H1 (cell line): ENCODE measurements at regions not wholly inside any gene's neighbourhood (a gene's known extent, or its start where the extent isn't known, plus 50 kb on each side); places are given as distances from the start of the nearest gene placed in this dataset.

Experiments
- CTCF ChIP-seq, 3 experiments: IDR thresholded peaks; 1 replicate in 2 of 3; 2 replicates in 1 of 3; pipeline versions ENCODE4 v1.5.1 to v1.6.1; 2011; ENCODE audit warnings: low read length in 3 of 3, mild to moderate bottlenecking in 3 of 3, inconsistent platforms in 2 of 3, low read depth in 1 of 3, moderate library complexity in 1 of 3; ENCODE audit not compliant: insufficient read depth in 1 of 3; ENCODE audit errors: control extremely low read depth in 1 of 3
- GABPA ChIP-seq: IDR thresholded peaks from 2 replicates; pipeline ENCODE4 v1.6.1; 2011; ENCODE audit warnings: mild to moderate bottlenecking, low read length, moderate library complexity, borderline replicate concordance; ENCODE audit not compliant: insufficient read depth
- POLR2A ChIP-seq, 2 experiments: IDR thresholded peaks; 1 replicate in 1 of 2; 2 replicates in 1 of 2; pipeline ENCODE4 v1.6.1; 2011; ENCODE audit warnings: low read depth in 2 of 2, low read length in 2 of 2, mild to moderate bottlenecking in 2 of 2; ENCODE audit errors: control extremely low read depth in 1 of 2
- RFX5 ChIP-seq: IDR thresholded peaks from 2 replicates; pipeline ENCODE4 v1.6.1; 2011; ENCODE audit warnings: low read depth, low read length, improper control_type of control experiment, borderline replicate concordance
- TCF12 ChIP-seq: IDR thresholded peaks from 2 replicates; pipeline ENCODE4 v1.6.1; 2011; ENCODE audit warnings: low read depth, mild to moderate bottlenecking, low read length

DNA sequence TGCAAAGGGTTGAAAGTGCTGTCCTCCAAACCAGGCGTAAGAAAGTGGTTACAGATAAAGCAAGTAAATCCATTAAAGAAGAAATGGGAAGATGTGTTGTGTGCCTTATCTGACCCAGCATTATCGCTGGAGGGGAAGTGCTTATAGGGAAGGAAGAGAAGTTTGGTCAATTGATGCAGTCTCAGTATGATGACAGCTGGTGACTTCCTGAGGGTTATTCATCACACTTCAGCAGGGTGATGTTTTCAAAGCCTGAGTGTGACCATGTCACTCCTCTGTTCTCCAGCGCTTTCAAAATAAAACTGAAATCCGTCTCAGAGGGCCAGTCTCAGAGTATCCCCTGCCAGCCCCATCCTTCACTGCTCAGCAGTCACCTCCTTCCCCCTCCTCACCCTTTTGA, 505.4 kb upstream of the RBFOX1 start:
- TF ChIP-seq RFX5 (no peak), CTCF (IDR thresholded peaks at IDR 0.05; ENCODE audit: control extremely low read depth in 1 of 3, insufficient read depth in 1 of 3, low read depth in 1 of 3, low read length in 3 of 3) (no peak), TCF12 (no peak), GABPA (no peak), POLR2A (IDR thresholded peaks at IDR 0.05; ENCODE audit: control extremely low read depth in 1 of 2, low read depth in 2 of 2, low read length in 2 of 2) (no peak)
